ENCODE measurements at regions not wholly inside any gene's neighbourhood (a gene's known extent, or its start where the extent isn't known, plus 50 kb on each side); places are given as distances from the start of the nearest gene placed in this dataset.

DNA sequence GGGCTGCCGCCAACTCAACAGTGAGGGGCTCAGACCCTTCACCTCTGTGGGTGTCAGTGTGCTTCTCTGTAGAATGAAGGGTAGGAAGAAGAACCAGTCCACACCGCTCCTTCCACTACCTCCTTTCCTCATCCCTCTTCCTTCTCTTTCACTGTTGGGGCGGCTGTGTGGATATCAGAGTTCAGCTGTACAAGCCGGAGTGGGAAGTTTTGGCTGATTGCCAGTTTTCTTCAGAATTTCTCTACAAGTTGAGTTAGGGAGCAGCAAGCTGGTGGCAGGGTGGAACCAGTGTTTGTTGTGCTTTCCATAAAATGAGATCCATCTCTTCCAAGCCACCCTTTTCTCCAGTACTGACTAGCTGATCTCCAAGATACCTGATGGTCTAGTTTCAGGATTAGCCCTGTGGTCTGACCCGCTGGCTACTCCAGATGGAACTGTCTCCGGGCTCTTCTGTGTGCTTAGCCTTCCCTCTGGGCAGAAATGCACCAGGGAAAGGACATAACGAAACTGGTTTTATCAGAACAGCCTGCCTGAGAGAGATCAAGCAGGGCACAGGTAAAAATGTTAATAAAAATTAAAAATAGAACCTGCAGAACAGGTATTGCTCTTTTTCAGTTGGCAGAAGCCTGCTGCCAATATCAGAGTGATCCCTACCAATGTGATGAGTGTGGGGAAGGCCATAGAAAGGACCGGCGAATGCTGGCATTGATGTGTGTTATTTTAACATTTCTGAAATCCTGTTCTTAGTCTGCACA lies 169.9 kb upstream of the TSC22D2 start:
- Histone ChIP-seq H3K4me2 (replicated peaks; ENCODE audit: extremely low read depth, low read length, poor library complexity, severe bottlenecking) (no peak overlapping the region), H3K27me3 (ENCODE audit: control insufficient read depth in 2 of 2, insufficient read depth in 2 of 2, low read length in 2 of 2) (no peaks in the 10 kb centered on the region), H3K4me1 (ENCODE audit: control insufficient read depth in 1 of 2, insufficient read depth in 2 of 2, low read length in 2 of 2) (no peaks in the 10 kb centered on the region), H3K36me3 (replicated peaks in 1 of 2; ENCODE audit: control insufficient read depth in 1 of 2, insufficient read depth in 2 of 2, low read length in 2 of 2) (no peaks in the 10 kb centered on the region), H3K9me3 (replicated peaks in 1 of 2; ENCODE audit: control insufficient read depth in 1 of 2, insufficient read depth in 1 of 2, low read length in 2 of 2) (no peaks in the 10 kb centered on the region), H2AFZ (ENCODE audit: insufficient read depth, low read depth, low read length, poor library complexity, severe bottlenecking) (no peak overlapping the region), H3K79me2 (ENCODE audit: insufficient read depth, low read length) (no peaks in the 10 kb centered on the region), H4K20me1 (ENCODE audit: insufficient read depth, low read length) (no peaks in the 10 kb centered on the region), H3K4me3 (replicated peaks in 1 of 3; ENCODE audit: low read depth in 2 of 3, low read length in 3 of 3) (no peak overlapping the region), H3K9ac (ENCODE audit: insufficient read depth, low read length, poor library complexity, severe bottlenecking) (no peak overlapping the region), H3K27ac (ENCODE audit: low read depth in 1 of 2, low read length in 2 of 2) (no peak overlapping the region)
- Mint-ChIP-seq H3K4me1 (peaks cover 4% of the 10 kb centered on the region), H3K9me3 (no peaks in the 10 kb centered on the region), H3K27ac (peak overlapping the region in 1 of 7 donors; percentile 15), H3K36me3 (no peaks in the 10 kb centered on the region), H3K4me3 (no peak overlapping the region), H3K27me3 (ENCODE audit: low read depth in 3 of 3) (peaks cover 1 to 6% (median 3%) of the 10 kb centered on the region in 3 donors)
- DNase-seq: no peak
- 86% methylated on average over 2 of the region's 9 CpGs for whole genome bisulfite sequencing (ENCODE audit: insufficient coverage)
- TF ChIP-seq, protein P1, sequence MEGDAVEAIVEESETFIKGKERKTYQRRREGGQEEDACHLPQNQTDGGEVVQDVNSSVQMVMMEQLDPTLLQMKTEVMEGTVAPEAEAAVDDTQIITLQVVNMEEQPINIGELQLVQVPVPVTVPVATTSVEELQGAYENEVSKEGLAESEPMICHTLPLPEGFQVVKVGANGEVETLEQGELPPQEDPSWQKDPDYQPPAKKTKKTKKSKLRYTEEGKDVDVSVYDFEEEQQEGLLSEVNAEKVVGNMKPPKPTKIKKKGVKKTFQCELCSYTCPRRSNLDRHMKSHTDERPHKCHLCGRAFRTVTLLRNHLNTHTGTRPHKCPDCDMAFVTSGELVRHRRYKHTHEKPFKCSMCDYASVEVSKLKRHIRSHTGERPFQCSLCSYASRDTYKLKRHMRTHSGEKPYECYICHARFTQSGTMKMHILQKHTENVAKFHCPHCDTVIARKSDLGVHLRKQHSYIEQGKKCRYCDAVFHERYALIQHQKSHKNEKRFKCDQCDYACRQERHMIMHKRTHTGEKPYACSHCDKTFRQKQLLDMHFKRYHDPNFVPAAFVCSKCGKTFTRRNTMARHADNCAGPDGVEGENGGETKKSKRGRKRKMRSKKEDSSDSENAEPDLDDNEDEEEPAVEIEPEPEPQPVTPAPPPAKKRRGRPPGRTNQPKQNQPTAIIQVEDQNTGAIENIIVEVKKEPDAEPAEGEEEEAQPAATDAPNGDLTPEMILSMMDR (IDR thresholded peaks at IDR 0.05): no peak
- intact Hi-C loops (cut with micrococcal nuclease): no loop called here

DNA sequence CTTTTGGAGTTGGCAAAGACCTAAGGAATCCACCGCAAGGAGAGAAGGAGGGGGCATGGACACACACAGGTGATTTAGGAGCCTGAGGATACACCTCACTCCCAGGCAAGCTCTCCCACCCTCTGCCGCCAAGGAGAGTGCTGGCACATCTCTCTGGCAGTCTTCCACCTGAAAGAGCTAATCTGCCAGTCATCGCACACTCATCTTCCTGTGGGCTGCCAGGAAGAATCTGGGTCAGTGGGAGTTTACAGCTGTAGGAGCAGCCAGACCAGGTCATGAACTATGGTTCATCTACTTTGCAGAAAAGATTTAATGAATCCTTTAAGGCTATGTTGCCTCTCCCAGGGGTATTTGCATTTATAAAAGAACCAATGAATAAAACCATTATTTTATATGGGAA lies 170.6 kb upstream of the TSC22D2 start:
- H3K4me3 Mint-ChIP-seq: no peak overlapping the region
- H3K27ac ChIP-seq (ENCODE audit: low read depth in 1 of 2, low read length in 2 of 2): no peak overlapping the region
- no peak overlapping the region for H3K27ac Mint-ChIP-seq
- WGBS (ENCODE audit: insufficient coverage): 60% methylated on average over 1 of the region's 3 CpGs
- no peaks in the 10 kb centered on the region for H3K27me3 ChIP-seq (ENCODE audit: control insufficient read depth in 2 of 2, insufficient read depth in 2 of 2, low read length in 2 of 2)
- peaks cover 4% of the 10 kb centered on the region for H3K4me1 Mint-ChIP-seq
- H3K9me3 ChIP-seq (replicated peaks in 1 of 2; ENCODE audit: control insufficient read depth in 1 of 2, insufficient read depth in 1 of 2, low read length in 2 of 2): no peaks in the 10 kb centered on the region
- no peaks in the 10 kb centered on the region for H3K4me1 ChIP-seq (ENCODE audit: control insufficient read depth in 1 of 2, insufficient read depth in 2 of 2, low read length in 2 of 2)
- H3K36me3 ChIP-seq (replicated peaks in 1 of 2; ENCODE audit: control insufficient read depth in 1 of 2, insufficient read depth in 2 of 2, low read length in 2 of 2): no peaks in the 10 kb centered on the region
- no peak overlapping the region for H3K4me3 ChIP-seq (replicated peaks in 1 of 3; ENCODE audit: low read depth in 2 of 3, low read length in 3 of 3)
- TF ChIP-seq, protein P1 (IDR thresholded peaks at IDR 0.05): no peak
- no peaks in the 10 kb centered on the region for H3K9me3 Mint-ChIP-seq
- peaks cover 1 to 6% (median 4%) of the 10 kb centered on the region in 3 donors for H3K27me3 Mint-ChIP-seq (ENCODE audit: low read depth in 3 of 3)
- no peak overlapping the region for H3K9ac ChIP-seq (ENCODE audit: insufficient read depth, low read length, poor library complexity, severe bottlenecking)
- no peak overlapping the region for H3K4me2 ChIP-seq (replicated peaks; ENCODE audit: extremely low read depth, low read length, poor library complexity, severe bottlenecking)
- no peaks in the 10 kb centered on the region for H3K79me2 ChIP-seq (ENCODE audit: insufficient read depth, low read length)
- no peak for DNase-seq
- no peak overlapping the region for H2AFZ ChIP-seq (ENCODE audit: insufficient read depth, low read depth, low read length, poor library complexity, severe bottlenecking)
- no peaks in the 10 kb centered on the region for H4K20me1 ChIP-seq (ENCODE audit: insufficient read depth, low read length)
- H3K36me3 Mint-ChIP-seq: no peaks in the 10 kb centered on the region
- intact Hi-C loops (cut with micrococcal nuclease): no loop called here

Measured in CD14-positive monocyte (primary cell).